ENCODE measurements at regions not wholly inside any gene's neighbourhood (a gene's known extent, or its start where the extent isn't known, plus 50 kb on each side); places are given as distances from the start of the nearest gene placed in this dataset.

- H3K4me3 ChIP-seq, result no peak overlapping the region
- WGBS, 2 donors, result 60 to 63% methylated on average over 3 of the region's 3 CpGs
- TF ChIP-seq POLR2AphosphoS5 (IDR thresholded peaks at IDR 0.05) (no peak), CTCF (IDR thresholded peaks at IDR 0.05) (no peak), POLR2A (IDR thresholded peaks at IDR 0.05) (no peak), EP300 (IDR thresholded peaks at IDR 0.05) (no peak)
- no peaks in the 10 kb centered on the region for H3K27me3 ChIP-seq
- no peak overlapping the region for H3K27ac ChIP-seq
- no peaks in the 10 kb centered on the region for H3K9me3 ChIP-seq
- no peak for DNase-seq
- H3K4me1 ChIP-seq, result no peaks in the 10 kb centered on the region
- no peak for ATAC-seq (ENCODE audit: low FRiP score in 2 of 2)
- H3K36me3 ChIP-seq, result no peaks in the 10 kb centered on the region
Observed at GRCh38 chr9:1713841-1714240, 301.3 kb upstream of the SMARCA2 start.

GRCh38 chr9:1717882-1718281 lies 297.3 kb upstream of the SMARCA2 start:
- H3K4me1 ChIP-seq, result no peaks in the 10 kb centered on the region
- no peaks in the 10 kb centered on the region for H3K36me3 ChIP-seq
- no peak overlapping the region for H3K4me3 ChIP-seq
- ATAC-seq (ENCODE audit: low FRiP score in 2 of 2) (no peak), DNase-seq (no peak)
- H3K27me3 ChIP-seq, result no peaks in the 10 kb centered on the region
- H3K27ac ChIP-seq, result no peak overlapping the region
- 0 to 21% methylated on average over 2 of the region's 2 CpGs for WGBS, 2 donors
- TF ChIP-seq POLR2AphosphoS5 (IDR thresholded peaks at IDR 0.05) (no peak), EP300 (IDR thresholded peaks at IDR 0.05) (no peak), CTCF (IDR thresholded peaks at IDR 0.05) (no peak), POLR2A (IDR thresholded peaks at IDR 0.05) (no peak)
- H3K9me3 ChIP-seq, result no peaks in the 10 kb centered on the region

- TF ChIP-seq POLR2AphosphoS5 (IDR thresholded peaks at IDR 0.05) (no peak), POLR2A (IDR thresholded peaks at IDR 0.05) (no peak), CTCF (IDR thresholded peaks at IDR 0.05) (no peak), EP300 (IDR thresholded peaks at IDR 0.05) (no peak)
- H3K4me1 ChIP-seq, result no peaks in the 10 kb centered on the region
- H3K9me3 ChIP-seq, result no peaks in the 10 kb centered on the region
- ATAC-seq (ENCODE audit: low FRiP score in 2 of 2) (no peak), DNase-seq (no peak)
- no peak overlapping the region for H3K4me3 ChIP-seq
- 62 to 84% methylated on average over 2 to 3 of the region's 3 CpGs for WGBS, 2 donors
- no peaks in the 10 kb centered on the region for H3K27me3 ChIP-seq
- H3K36me3 ChIP-seq, result no peaks in the 10 kb centered on the region
- no peak overlapping the region for H3K27ac ChIP-seq
Observed at GRCh38 chr9:1718836-1719235, 296.3 kb upstream of the SMARCA2 start.

- no peak overlapping the region for H3K4me3 ChIP-seq
- no peak for ATAC-seq (ENCODE audit: low FRiP score in 2 of 2)
- no peaks in the 10 kb centered on the region for H3K9me3 ChIP-seq
- H3K4me1 ChIP-seq, result no peaks in the 10 kb centered on the region
- H3K27ac ChIP-seq, result no peak overlapping the region
- 60 to 73% methylated on average over 4 of the region's 4 CpGs for WGBS, 2 donors
- no peak for TF ChIP-seq CTCF (IDR thresholded peaks at IDR 0.05)
- no peak for TF ChIP-seq EP300 (IDR thresholded peaks at IDR 0.05)
- no peak for TF ChIP-seq POLR2A (IDR thresholded peaks at IDR 0.05)
- no peak for TF ChIP-seq POLR2AphosphoS5 (IDR thresholded peaks at IDR 0.05)
- no peaks in the 10 kb centered on the region for H3K36me3 ChIP-seq
- no peak for DNase-seq
- H3K27me3 ChIP-seq, result no peaks in the 10 kb centered on the region
Observed at GRCh38 chr9:1721196-1721595, 294.0 kb upstream of the SMARCA2 start.

GRCh38 chr9:1722404-1722803 lies 292.7 kb upstream of the SMARCA2 start:
- H3K27me3 ChIP-seq, result no peaks in the 10 kb centered on the region
- no peak overlapping the region for H3K27ac ChIP-seq
- no peaks in the 10 kb centered on the region for H3K36me3 ChIP-seq
- H3K9me3 ChIP-seq, result no peaks in the 10 kb centered on the region
- H3K4me1 ChIP-seq, result no peaks in the 10 kb centered on the region
- 89 to 92% methylated on average over 1 of the region's 1 CpG for WGBS, 2 donors
- no peak for ATAC-seq (ENCODE audit: low FRiP score in 2 of 2)
- DNase-seq, result no peak
- no peak for TF ChIP-seq POLR2AphosphoS5 (IDR thresholded peaks at IDR 0.05)
- no peak for TF ChIP-seq CTCF (IDR thresholded peaks at IDR 0.05)
- TF ChIP-seq EP300 (IDR thresholded peaks at IDR 0.05), result no peak
- no peak for TF ChIP-seq POLR2A (IDR thresholded peaks at IDR 0.05)
- H3K4me3 ChIP-seq, result no peak overlapping the region
